HEK293T (cell line): ENCODE measurements at regions not wholly inside any gene's neighbourhood (a gene's known extent, or its start where the extent isn't known, plus 50 kb on each side); places are given as distances from the start of the nearest gene placed in this dataset.
"Not testable (repeated sequence)": the region's sequence is repeated elsewhere in the genome, so short reads cannot be mapped to it uniquely, and the experiment has no call there.

Experiments
- ARNT ChIP-seq: fragments of 450-650 bp; IDR thresholded peaks from 2 replicates; pipeline ENCODE4 v1.6.1; 2017; ENCODE audit warnings: mild to moderate bottlenecking
- BHLHE40 ChIP-seq: fragments of 450-650 bp; IDR thresholded peaks from 2 replicates; pipeline ENCODE4 v1.6.1; 2016; ENCODE audit warnings: mild to moderate bottlenecking, moderate library complexity, borderline replicate concordance
- CTBP1 ChIP-seq: fragments of 450-650 bp; IDR thresholded peaks from 2 replicates; pipeline ENCODE4 v1.6.1; 2016; ENCODE audit warnings: borderline replicate concordance
- FOXA1 ChIP-seq: fragments of 450-650 bp; IDR thresholded peaks from 2 replicates; pipeline ENCODE4 v1.6.1; 2016; ENCODE audit warnings: mild to moderate bottlenecking
- FOXM1 ChIP-seq: fragments of 450-650 bp; IDR thresholded peaks from 2 replicates; pipeline ENCODE4 v1.6.1; 2017; ENCODE audit warnings: mild to moderate bottlenecking, borderline replicate concordance
- LEF1 ChIP-seq: fragments of 450-650 bp; IDR thresholded peaks from 2 replicates; pipeline ENCODE4 v1.6.1; 2017; ENCODE audit warnings: mild to moderate bottlenecking, borderline replicate concordance
- SP1 ChIP-seq: fragments of 450-650 bp; IDR thresholded peaks from 2 replicates; pipeline ENCODE4 v1.6.1; 2017
- SUZ12 ChIP-seq: fragments of 450-650 bp; IDR thresholded peaks from 2 replicates; pipeline ENCODE4 v1.6.1; 2016; ENCODE audit warnings: mild to moderate bottlenecking
- TARDBP ChIP-seq: fragments of 450-650 bp; IDR thresholded peaks from 2 replicates; pipeline ENCODE4 v1.6.1; 2016

- not testable (repeated sequence) for TF ChIP-seq TARDBP, SP1, FOXA1, BHLHE40, FOXM1, CTBP1, SUZ12, LEF1, ARNT
Measured at GRCh38 chr6:92388706-92389105, 1030.7 kb downstream of the EPHA7 start.
